ENCODE measurements at regions not wholly inside any gene's neighbourhood (a gene's known extent, or its start where the extent isn't known, plus 50 kb on each side); places are given as distances from the start of the nearest gene placed in this dataset.

GRCh38 chr20:17793986-17794385 is 94.2 kb downstream of the BANF2 start:
- TF ChIP-seq, protein P1, sequence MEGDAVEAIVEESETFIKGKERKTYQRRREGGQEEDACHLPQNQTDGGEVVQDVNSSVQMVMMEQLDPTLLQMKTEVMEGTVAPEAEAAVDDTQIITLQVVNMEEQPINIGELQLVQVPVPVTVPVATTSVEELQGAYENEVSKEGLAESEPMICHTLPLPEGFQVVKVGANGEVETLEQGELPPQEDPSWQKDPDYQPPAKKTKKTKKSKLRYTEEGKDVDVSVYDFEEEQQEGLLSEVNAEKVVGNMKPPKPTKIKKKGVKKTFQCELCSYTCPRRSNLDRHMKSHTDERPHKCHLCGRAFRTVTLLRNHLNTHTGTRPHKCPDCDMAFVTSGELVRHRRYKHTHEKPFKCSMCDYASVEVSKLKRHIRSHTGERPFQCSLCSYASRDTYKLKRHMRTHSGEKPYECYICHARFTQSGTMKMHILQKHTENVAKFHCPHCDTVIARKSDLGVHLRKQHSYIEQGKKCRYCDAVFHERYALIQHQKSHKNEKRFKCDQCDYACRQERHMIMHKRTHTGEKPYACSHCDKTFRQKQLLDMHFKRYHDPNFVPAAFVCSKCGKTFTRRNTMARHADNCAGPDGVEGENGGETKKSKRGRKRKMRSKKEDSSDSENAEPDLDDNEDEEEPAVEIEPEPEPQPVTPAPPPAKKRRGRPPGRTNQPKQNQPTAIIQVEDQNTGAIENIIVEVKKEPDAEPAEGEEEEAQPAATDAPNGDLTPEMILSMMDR (IDR thresholded peaks at IDR 0.05; ENCODE audit: control extremely low read depth, extremely low read depth, low read depth, missing control alignments) = no peak
- DNase-seq (ENCODE audit: extremely low spot score) = no peak
- ChIA-PET CTCF (no interaction called here), POLR2A (no interaction called here)

- no peak for DNase-seq (ENCODE audit: extremely low spot score)
- ChIA-PET CTCF (interaction anchor here (1.1 to 1.3 kb wide), 2 partner anchors 12 to 22 kb away, joined by 3 read pairs; no protein-coding TSS in a partner anchor), POLR2A (no interaction called here)
- TF ChIP-seq, protein P1 (IDR thresholded peaks at IDR 0.05; ENCODE audit: control extremely low read depth, extremely low read depth, low read depth, missing control alignments) = no peak
Observed at GRCh38 chr20:17790296-17790695, 90.5 kb downstream of the BANF2 start.

DNA sequence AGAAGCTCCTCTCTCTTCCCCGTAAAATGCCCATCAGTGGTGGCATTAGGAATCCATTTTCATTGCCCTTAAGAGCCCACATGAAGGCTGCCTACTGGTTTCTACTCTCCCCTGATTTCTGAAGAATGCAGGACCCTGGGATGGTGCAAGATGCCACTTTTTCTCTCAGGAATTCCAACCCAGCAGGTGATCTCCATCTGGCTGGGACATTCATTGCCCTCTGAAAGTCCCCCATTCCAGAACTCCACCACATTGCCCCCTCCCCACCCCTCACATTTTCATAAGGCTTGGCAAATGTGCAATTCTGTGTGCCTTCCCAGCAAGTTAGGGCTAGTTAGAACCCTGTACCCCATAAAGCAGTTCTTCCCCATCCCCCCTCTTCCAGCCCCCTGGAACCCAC is 88.0 kb downstream of the BANF2 start:
- TF ChIP-seq, protein P1 (IDR thresholded peaks at IDR 0.05; ENCODE audit: control extremely low read depth, extremely low read depth, low read depth, missing control alignments) = no peak
- POLR2A ChIA-PET = no interaction called here
- DNase-seq (ENCODE audit: extremely low spot score) = no peak
- CTCF ChIA-PET = interaction anchor here (1.2 kb wide), 1 partner anchor 9 kb away, joined by 3 read pairs; no protein-coding TSS in a partner anchor

DNA sequence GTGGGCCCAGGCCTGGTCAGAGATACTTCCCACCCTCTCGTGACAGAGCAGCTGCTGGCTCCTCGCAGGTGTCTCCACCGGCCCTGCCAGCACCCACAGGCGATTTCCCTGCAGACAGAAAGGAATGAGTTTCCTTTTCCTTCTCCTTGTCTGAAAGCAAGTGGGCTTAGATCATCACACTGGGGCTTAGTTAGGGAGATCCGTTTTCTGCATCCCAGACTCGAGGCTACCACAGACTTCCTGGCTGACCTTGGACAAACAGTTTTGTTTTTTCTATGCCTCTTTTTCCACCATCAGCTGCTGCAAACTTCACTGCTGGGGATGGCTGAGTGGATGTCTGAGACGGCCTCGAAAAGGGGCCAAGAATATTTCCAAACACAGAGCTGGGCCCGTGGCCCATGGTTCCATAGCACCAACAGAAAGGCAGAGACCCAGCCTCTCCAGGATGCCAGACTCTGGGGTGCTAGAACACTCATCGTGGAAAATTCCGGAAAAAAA is 86.5 kb downstream of the BANF2 start:
- TF ChIP-seq, protein P1 (IDR thresholded peaks at IDR 0.05; ENCODE audit: control extremely low read depth, extremely low read depth, low read depth, missing control alignments) = no peak
- DNase-seq (ENCODE audit: extremely low spot score) = no peak
- ChIA-PET CTCF (interaction anchor here (1.1 kb wide), 1 partner anchor 15 kb away, joined by 3 read pairs; no protein-coding TSS in a partner anchor), POLR2A (no interaction called here)

Data from GM10248 (cell line).